ENCODE measurements at regions not wholly inside any gene's neighbourhood (a gene's known extent, or its start where the extent isn't known, plus 50 kb on each side); places are given as distances from the start of the nearest gene placed in this dataset.

- no peak for TF ChIP-seq POLR2A (IDR thresholded peaks at IDR 0.05)
- no peak for TF ChIP-seq CTCF (IDR thresholded peaks at IDR 0.05)
Observed at GRCh38 chr4:27524224-27524623, 663.6 kb downstream of the STIM2 start.
